D721Med (cell line): ENCODE measurements at regions not wholly inside any gene's neighbourhood (a gene's known extent, or its start where the extent isn't known, plus 50 kb on each side); places are given as distances from the start of the nearest gene placed in this dataset.

Experiments used
- DNase-seq: peaks from one replicate; pipeline ENCODE4 v3.0.0; 2011; ENCODE audit warnings: low spot score; ENCODE audit not compliant: insufficient read length
- FAIRE-seq: peaks from 2 replicates; lab custom pipeline; 2011; peaks lifted over from hg19 to GRCh38; lab: Jason Lieb, UNC
- TF ChIP-seq, protein P1 (sequence below): IDR thresholded peaks from 2 replicates; pipeline ENCODE4 v1.5.1; 2012; ENCODE audit warnings: mild to moderate bottlenecking, control low read depth; ENCODE audit not compliant: insufficient read depth; ENCODE audit errors: missing control alignments

GRCh38 chr16:85206472-85207356 is 94.4 kb upstream of the CIBAR2 start:
- DNase-seq: no peak
- TF ChIP-seq, protein P1, sequence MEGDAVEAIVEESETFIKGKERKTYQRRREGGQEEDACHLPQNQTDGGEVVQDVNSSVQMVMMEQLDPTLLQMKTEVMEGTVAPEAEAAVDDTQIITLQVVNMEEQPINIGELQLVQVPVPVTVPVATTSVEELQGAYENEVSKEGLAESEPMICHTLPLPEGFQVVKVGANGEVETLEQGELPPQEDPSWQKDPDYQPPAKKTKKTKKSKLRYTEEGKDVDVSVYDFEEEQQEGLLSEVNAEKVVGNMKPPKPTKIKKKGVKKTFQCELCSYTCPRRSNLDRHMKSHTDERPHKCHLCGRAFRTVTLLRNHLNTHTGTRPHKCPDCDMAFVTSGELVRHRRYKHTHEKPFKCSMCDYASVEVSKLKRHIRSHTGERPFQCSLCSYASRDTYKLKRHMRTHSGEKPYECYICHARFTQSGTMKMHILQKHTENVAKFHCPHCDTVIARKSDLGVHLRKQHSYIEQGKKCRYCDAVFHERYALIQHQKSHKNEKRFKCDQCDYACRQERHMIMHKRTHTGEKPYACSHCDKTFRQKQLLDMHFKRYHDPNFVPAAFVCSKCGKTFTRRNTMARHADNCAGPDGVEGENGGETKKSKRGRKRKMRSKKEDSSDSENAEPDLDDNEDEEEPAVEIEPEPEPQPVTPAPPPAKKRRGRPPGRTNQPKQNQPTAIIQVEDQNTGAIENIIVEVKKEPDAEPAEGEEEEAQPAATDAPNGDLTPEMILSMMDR: no peak
- no peak for FAIRE-seq

DNA sequence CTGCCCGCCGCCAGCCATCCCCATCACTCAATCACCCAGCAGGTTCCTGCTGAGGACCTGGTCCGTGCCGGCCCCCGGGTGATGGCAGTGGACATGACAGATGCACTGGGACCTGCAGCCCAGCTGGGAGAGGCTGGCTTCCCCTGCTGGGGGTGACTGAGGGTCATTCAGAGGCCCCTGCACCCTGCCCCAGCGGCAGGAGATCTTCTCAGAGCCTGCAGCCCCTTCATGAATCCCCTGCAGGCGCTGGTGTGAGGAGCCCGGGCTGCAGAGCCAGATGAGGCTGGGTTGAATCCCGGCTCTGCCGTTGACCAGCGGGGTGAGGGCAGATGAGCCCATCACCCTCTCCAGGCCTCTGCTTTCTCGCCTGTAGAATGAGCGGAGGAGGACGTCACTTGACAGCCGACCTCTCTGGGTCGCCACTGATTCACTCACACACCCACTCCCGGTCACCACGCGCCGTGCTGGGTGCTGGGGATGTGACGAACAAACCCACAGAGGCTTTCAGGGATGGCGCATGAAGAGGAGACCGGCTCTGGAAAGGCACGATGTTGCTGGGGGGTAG is 95.2 kb upstream of the CIBAR2 start:
- DNase-seq (no peak), FAIRE-seq (no peak)
- TF ChIP-seq, protein P1: no peak

DNA sequence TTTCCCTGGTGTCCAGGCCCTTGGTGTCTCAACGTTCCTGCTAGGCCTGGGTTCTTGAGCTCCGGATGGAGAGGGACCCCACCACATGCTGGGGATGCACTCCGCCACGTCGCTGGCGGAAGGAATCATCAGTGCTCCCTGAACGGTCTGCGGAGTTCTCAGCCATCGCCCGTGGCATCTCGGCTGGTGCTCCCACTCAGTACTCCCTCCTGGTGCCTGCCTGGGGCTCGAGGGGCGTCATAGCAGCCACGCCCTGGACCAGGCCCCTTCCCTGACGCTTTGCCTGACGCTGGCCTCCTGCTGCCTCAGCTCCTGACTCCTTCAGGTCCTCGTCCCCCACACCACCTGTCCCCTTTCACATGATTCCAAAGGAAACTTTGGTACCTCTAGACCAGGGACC is 95.9 kb upstream of the CIBAR2 start:
- DNase-seq (no peak), FAIRE-seq (no peak)
- TF ChIP-seq, protein P1: no peak

DNA sequence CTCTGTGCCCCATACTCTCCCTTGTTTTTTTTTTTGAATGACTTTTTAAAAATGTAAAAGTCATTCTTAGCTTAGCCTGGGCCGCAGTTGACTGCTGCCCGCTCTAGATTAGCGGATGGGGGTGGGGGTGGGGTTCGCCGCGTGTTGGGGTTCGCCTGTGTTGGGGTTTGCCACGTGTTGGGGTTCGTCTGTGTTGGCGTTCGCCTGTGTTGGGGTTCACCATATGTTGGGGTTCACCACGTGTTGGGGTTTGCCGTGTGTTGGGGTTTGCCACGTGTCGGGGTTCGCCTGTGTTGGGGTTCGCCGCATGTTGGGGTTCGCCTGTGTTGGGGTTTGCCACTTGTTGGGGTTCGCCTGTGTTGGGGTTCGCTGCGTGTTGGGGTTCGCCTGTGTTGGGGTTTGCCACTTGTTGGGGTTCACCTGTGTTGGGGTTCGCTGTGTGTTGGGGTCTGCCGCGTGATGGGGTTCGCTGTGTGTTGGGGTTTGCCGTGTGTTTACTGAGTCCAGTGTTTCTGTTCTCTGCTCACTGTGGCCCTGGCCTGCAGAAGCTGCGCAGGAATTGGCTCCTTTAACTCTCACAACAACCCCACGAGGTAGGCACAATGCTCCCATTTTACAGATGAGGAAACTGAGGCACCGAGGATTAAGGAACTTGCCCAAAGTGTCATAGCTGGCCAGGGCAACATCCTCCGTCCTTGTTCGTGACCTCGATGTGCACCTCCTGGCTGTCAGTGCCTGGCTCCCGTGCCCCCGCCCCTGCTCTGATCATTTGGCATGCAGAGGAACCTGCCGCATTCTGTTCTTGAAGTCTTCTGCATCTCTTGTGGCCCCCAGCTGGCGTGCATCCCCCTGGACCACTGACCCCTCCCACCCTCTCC is 96.6 kb upstream of the CIBAR2 start:
- no peak for FAIRE-seq
- TF ChIP-seq, protein P1: no peak
- no peak for DNase-seq

GRCh38 chr16:85209526-85210121 is 97.4 kb upstream of the CIBAR2 start:
- FAIRE-seq (no peak), DNase-seq (no peak)
- TF ChIP-seq, protein P1: no peak

DNA sequence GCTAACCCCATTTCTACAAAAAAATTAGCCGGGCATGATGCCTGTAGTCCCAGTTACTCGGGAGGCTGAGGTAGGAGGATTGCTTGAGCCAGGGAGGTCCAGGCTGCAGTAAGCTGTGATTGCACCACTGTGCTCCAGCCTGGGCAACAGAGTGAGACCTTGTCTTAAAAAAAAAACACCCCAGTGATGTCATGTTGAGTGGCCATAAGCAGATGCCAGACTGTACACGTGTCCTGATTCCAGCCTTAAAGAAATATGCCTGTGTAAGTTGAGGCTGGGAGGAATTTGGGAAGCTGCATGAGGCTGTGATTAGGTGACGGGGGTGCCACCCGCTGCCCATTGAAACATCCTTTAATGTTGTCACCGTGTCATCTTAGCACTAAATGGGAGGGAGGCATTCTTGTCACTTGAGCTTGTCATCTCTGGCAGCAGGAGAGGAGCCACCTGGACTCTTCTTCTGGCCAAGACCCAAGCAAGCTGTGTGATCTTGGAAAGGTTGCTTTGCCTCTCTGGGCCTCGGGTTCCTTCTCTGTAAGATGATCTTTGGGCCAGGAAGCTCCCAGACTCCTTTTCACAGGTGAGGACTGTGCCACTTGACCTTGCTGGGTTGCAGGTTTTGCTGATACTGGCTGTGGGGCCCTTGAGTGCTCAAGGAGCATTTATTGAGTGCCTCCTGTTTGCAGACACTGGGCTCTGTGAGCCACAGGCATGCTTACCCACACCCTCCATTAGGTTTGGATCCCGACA is 98.3 kb upstream of the CIBAR2 start:
- no peak for DNase-seq
- no peak for FAIRE-seq
- TF ChIP-seq, protein P1: no peak
